ENCODE measurements at regions not wholly inside any gene's neighbourhood (a gene's known extent, or its start where the extent isn't known, plus 50 kb on each side); places are given as distances from the start of the nearest gene placed in this dataset.

GRCh38 chr14:41355866-41356265, 250.8 kb upstream of the LRFN5 start:
- H3K9me3 Mint-ChIP-seq, result no peaks in the 10 kb centered on the region
- no peaks in the 10 kb centered on the region for H3K27me3 Mint-ChIP-seq (ENCODE audit: low read depth, poor library complexity)
- peaks cover 4% of the 10 kb centered on the region for H3K36me3 Mint-ChIP-seq (ENCODE audit: low read depth)
- H3K27ac Mint-ChIP-seq, result no peak overlapping the region
- H3K4me1 Mint-ChIP-seq, result no peaks in the 10 kb centered on the region
- TF ChIP-seq CTCF (IDR thresholded peaks at IDR 0.05), result no peak
- no peak overlapping the region for H3K4me3 Mint-ChIP-seq
- DNase-seq, result no peak

- H3K27me3 Mint-ChIP-seq (ENCODE audit: low read depth, poor library complexity), result peaks cover 2% of the 10 kb centered on the region
- no peak overlapping the region for H3K4me3 Mint-ChIP-seq
- DNase-seq, result no peak
- no peaks in the 10 kb centered on the region for H3K9me3 Mint-ChIP-seq
- H3K36me3 Mint-ChIP-seq (ENCODE audit: low read depth), result peaks cover 4% of the 10 kb centered on the region
- H3K27ac Mint-ChIP-seq, result no peak overlapping the region
- H3K4me1 Mint-ChIP-seq, result no peaks in the 10 kb centered on the region
- no peak for TF ChIP-seq CTCF (IDR thresholded peaks at IDR 0.05)
These were observed 256.2 kb upstream of the LRFN5 start for GRCh38 chr14:41350476-41350875.

- Mint-ChIP-seq H3K9me3 (no peaks in the 10 kb centered on the region), H3K4me3 (no peak overlapping the region), H3K36me3 (ENCODE audit: low read depth) (peaks cover 4% of the 10 kb centered on the region)
These were observed 257.3 kb upstream of the LRFN5 start for GRCh38 chr14:41349289-41349910.

GRCh38 chr14:41343857-41344256, 262.8 kb upstream of the LRFN5 start:
- DNase-seq, result no peak
- no peaks in the 10 kb centered on the region for H3K4me1 Mint-ChIP-seq
- H3K9me3 Mint-ChIP-seq, result peaks cover 8% of the 10 kb centered on the region
- no peak overlapping the region for H3K4me3 Mint-ChIP-seq
- H3K27ac Mint-ChIP-seq, result no peak overlapping the region
- no peaks in the 10 kb centered on the region for H3K36me3 Mint-ChIP-seq (ENCODE audit: low read depth)
- peaks cover 2% of the 10 kb centered on the region for H3K27me3 Mint-ChIP-seq (ENCODE audit: low read depth, poor library complexity)
- TF ChIP-seq CTCF (IDR thresholded peaks at IDR 0.05), result no peak

More at GRCh38 chr14:41349289-41349910, 257.3 kb upstream of the LRFN5 start:
- H3K27ac Mint-ChIP-seq, result no peak overlapping the region
- no peak for DNase-seq
- H3K4me1 Mint-ChIP-seq, result no peaks in the 10 kb centered on the region
- TF ChIP-seq CTCF (IDR thresholded peaks at IDR 0.05), result no peak
- H3K27me3 Mint-ChIP-seq (ENCODE audit: low read depth, poor library complexity), result peaks cover 2% of the 10 kb centered on the region

- DNase-seq, result no peak
These were observed 293.5 kb upstream of the LRFN5 start for GRCh38 chr14:41313196-41313595.

More at GRCh38 chr14:41313196-41313595, 293.5 kb upstream of the LRFN5 start:
- no peaks in the 10 kb centered on the region for H3K27me3 Mint-ChIP-seq (ENCODE audit: low read depth, poor library complexity)
- TF ChIP-seq CTCF (IDR thresholded peaks at IDR 0.05), result no peak
- no peak overlapping the region for H3K4me3 Mint-ChIP-seq
- H3K27ac Mint-ChIP-seq, result no peak overlapping the region
- peaks cover 7% of the 10 kb centered on the region for H3K36me3 Mint-ChIP-seq (ENCODE audit: low read depth)
- peaks cover 12% of the 10 kb centered on the region for H3K9me3 Mint-ChIP-seq
- no peaks in the 10 kb centered on the region for H3K4me1 Mint-ChIP-seq
